ENCODE measurements at regions not wholly inside any gene's neighbourhood (a gene's known extent, or its start where the extent isn't known, plus 50 kb on each side); places are given as distances from the start of the nearest gene placed in this dataset.

DNA sequence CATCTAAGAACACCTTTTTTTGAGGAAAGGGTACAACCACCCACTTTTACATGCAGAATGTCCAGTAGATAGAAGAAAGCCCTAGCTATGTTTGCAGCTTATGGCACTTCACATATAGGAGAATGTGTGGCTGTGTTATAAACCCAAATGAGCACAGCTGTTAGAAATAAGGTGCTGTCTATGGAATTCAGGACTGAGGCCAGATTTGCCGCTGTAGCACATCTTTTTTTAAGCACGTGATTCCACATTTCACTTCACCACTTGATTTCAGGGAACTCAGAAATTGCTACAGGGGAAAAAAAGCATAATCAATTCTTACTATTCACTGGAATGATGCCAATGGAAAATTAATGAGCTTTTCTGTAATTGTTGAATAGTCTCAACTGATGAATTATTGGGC lies 147.2 kb upstream of the ADAMTS5 start:
- Histone ChIP-seq H3K27ac (no peak overlapping the region), H3K27me3 (no peaks in the 10 kb centered on the region), H3K36me3 (no peaks in the 10 kb centered on the region), H3K4me3 (no peak overlapping the region), H3K9me3 (no peaks in the 10 kb centered on the region), H3K4me1 (no peaks in the 10 kb centered on the region)
- WGBS, 2 donors = 87 to 90% methylated on average over 2 of the region's 2 CpGs
- DNase-seq (no peak), ATAC-seq (ENCODE audit: low FRiP score in 2 of 2) (no peak)
- TF ChIP-seq POLR2AphosphoS5 (IDR thresholded peaks at IDR 0.05) (no peak), EP300 (IDR thresholded peaks at IDR 0.05) (no peak), POLR2A (IDR thresholded peaks at IDR 0.05) (no peak), CTCF (IDR thresholded peaks at IDR 0.05) (no peak)

DNA sequence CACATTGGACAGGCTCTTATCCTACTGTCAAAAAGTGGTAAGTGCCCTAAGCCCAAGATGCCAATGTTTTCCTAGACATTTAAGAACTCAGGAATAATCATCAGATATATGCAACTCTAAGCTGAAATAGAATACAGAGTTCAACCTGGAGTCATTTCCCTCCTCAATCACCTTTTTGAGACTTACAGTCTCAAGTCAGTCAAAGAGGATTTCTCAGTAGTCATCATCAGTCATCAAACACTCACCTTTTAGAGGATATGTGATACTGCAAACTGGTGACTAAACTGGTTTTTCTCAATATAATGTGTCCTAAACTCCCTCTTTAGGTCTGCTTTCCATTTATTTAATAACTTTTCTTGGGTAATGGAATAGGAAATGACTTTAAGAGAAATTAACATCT lies 145.3 kb upstream of the ADAMTS5 start:
- ATAC-seq (ENCODE audit: low FRiP score in 2 of 2) = no peak
- Histone ChIP-seq H3K27me3 (no peaks in the 10 kb centered on the region), H3K4me3 (no peak overlapping the region), H3K36me3 (no peaks in the 10 kb centered on the region), H3K9me3 (no peaks in the 10 kb centered on the region), H3K4me1 (no peaks in the 10 kb centered on the region), H3K27ac (no peak overlapping the region)
- DNase-seq = no peak
- no peak for TF ChIP-seq POLR2A (IDR thresholded peaks at IDR 0.05)
- TF ChIP-seq EP300 (IDR thresholded peaks at IDR 0.05) = no peak
- no peak for TF ChIP-seq POLR2AphosphoS5 (IDR thresholded peaks at IDR 0.05)
- no peak for TF ChIP-seq CTCF (IDR thresholded peaks at IDR 0.05)

DNA sequence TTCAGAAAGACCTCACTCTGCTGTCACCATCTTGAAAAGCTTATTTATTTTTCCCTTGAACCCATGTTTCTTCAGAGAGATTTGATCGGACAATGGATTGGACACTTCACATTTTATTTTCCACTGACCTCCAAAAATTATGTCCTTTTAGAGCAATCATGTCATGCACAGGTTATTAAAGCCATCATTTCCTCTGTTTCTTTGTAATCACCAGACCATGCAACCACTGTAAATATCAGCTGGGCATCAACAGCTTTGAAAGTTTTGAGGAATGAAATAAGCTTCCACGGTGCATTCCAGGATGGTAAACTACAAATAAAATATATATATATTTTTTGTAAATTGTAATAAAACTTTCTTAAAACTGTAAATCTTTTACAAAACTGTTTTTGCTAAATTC lies 144.1 kb upstream of the ADAMTS5 start:
- Histone ChIP-seq H3K4me1 (no peaks in the 10 kb centered on the region), H3K9me3 (no peaks in the 10 kb centered on the region), H3K27me3 (no peaks in the 10 kb centered on the region), H3K27ac (no peak overlapping the region), H3K4me3 (no peak overlapping the region), H3K36me3 (no peaks in the 10 kb centered on the region)
- no peak for DNase-seq
- WGBS, 2 donors = 34 to 54% methylated on average over 2 of the region's 2 CpGs
- TF ChIP-seq CTCF (IDR thresholded peaks at IDR 0.05) (no peak), POLR2AphosphoS5 (IDR thresholded peaks at IDR 0.05) (no peak), POLR2A (IDR thresholded peaks at IDR 0.05) (no peak), EP300 (IDR thresholded peaks at IDR 0.05) (no peak)
- no peak for ATAC-seq (ENCODE audit: low FRiP score in 2 of 2)

- 81 to 82% methylated on average over 2 of the region's 2 CpGs for WGBS, 2 donors
Measured at GRCh38 chr21:27108701-27109100, 141.8 kb upstream of the ADAMTS5 start.

More at GRCh38 chr21:27108701-27109100, 141.8 kb upstream of the ADAMTS5 start:
- Histone ChIP-seq H3K27ac (no peak overlapping the region), H3K4me3 (no peak overlapping the region), H3K9me3 (no peaks in the 10 kb centered on the region), H3K36me3 (no peaks in the 10 kb centered on the region), H3K4me1 (no peaks in the 10 kb centered on the region), H3K27me3 (no peaks in the 10 kb centered on the region)
- TF ChIP-seq CTCF (IDR thresholded peaks at IDR 0.05) = no peak
- no peak for TF ChIP-seq POLR2AphosphoS5 (IDR thresholded peaks at IDR 0.05)
- no peak for TF ChIP-seq EP300 (IDR thresholded peaks at IDR 0.05)
- TF ChIP-seq POLR2A (IDR thresholded peaks at IDR 0.05) = no peak
- no peak for ATAC-seq (ENCODE audit: low FRiP score in 2 of 2)
- no peak for DNase-seq
